ENCODE measurements at regions not wholly inside any gene's neighbourhood (a gene's known extent, or its start where the extent isn't known, plus 50 kb on each side); places are given as distances from the start of the nearest gene placed in this dataset.

DNA sequence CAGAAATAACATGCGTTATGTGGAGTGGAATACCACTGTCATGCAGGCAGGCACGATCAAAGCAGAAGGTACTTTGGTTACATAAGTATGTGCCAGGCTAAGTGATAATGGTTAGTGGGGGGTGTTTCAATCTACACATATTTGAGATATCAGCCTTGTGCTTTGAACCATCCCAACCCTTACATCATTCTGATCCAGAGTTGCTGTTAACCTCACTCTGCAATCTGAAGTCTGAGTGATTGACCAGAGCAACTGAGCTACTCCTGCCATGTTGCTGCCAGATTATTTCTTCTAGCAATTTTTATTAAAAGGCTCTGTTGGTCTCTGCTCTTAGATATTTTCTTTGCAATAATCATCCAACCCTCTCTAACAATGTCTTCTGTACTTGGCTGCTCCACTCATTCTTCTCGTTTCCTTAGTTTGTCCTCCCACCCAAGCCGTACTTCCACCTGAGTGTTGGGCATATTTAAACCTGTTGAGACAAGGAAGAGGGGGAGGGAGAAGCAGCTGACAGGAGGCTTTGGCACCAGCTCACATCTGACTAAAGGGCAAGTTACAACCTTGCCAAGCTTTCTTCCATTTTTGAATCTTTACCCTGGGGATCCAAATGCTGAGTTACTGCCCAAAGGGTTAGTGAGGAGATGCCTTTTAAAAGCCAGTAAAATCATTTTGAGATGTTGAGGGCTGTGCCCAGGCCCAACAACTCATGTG, 114.1 kb upstream of the SESN3 start:
- no peak for TF ChIP-seq POLR2A (IDR thresholded peaks at IDR 0.05)
- TF ChIP-seq, protein P1, sequence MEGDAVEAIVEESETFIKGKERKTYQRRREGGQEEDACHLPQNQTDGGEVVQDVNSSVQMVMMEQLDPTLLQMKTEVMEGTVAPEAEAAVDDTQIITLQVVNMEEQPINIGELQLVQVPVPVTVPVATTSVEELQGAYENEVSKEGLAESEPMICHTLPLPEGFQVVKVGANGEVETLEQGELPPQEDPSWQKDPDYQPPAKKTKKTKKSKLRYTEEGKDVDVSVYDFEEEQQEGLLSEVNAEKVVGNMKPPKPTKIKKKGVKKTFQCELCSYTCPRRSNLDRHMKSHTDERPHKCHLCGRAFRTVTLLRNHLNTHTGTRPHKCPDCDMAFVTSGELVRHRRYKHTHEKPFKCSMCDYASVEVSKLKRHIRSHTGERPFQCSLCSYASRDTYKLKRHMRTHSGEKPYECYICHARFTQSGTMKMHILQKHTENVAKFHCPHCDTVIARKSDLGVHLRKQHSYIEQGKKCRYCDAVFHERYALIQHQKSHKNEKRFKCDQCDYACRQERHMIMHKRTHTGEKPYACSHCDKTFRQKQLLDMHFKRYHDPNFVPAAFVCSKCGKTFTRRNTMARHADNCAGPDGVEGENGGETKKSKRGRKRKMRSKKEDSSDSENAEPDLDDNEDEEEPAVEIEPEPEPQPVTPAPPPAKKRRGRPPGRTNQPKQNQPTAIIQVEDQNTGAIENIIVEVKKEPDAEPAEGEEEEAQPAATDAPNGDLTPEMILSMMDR (IDR thresholded peaks at IDR 0.05 in 8 of 11, conservative IDR thresholded peaks at IDR 0.05 in 3 of 11): no peak
- no peak for TF ChIP-seq POLR2AphosphoS5 (IDR thresholded peaks at IDR 0.05)
- Histone ChIP-seq H3K9me3 (peaks cover 0 to 14% (median 9%) of the 10 kb centered on the region in 8 donors), H3K27ac (no peak overlapping the region), H3K4me3 (no peak overlapping the region), H3K36me3 (no peaks in the 10 kb centered on the region), H3K27me3 (replicated peaks in 1 of 7) (no peaks in the 10 kb centered on the region), H3K4me1 (peaks cover 0 to 9% (median 0%) of the 10 kb centered on the region in 6 donors)
- intact Hi-C loops (cut with DNase I; ENCODE audit: low total_unique reads): no loop called here
- 90 to 95% (median 94%) methylated on average over 4 of the region's 4 CpGs for WGBS, 5 donors
- no peak for DNase-seq

DNA sequence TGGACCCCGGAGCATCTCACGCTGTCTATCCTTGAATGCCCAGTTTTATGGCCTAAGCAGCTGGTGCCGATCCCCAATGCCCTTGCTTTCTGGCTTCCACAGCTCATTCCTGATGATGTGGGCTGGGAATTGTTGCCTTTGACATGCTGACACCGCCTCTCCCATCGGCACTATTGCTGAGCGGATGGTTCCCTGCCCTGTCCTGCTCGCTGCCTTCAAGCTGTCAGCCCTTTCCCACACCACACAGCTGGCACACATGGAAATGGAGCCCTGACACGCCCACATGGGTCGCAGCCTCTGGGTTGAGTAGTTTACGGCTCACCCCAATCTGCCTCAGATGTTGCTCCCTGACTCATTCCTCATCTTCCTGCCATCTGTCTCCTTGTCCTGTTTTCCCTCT, 110.2 kb upstream of the SESN3 start:
- no peaks in the 10 kb centered on the region for H3K9me3 ChIP-seq
- H3K36me3 ChIP-seq: no peaks in the 10 kb centered on the region
- peak; percentile 64 for DNase-seq
- peaks cover 17 to 48% (median 33%) of the 10 kb centered on the region in 6 donors for H3K4me1 ChIP-seq
- intact Hi-C loops (cut with DNase I; ENCODE audit: low total_unique reads): no loop called here
- H3K4me3 ChIP-seq: no peak overlapping the region
- no peaks in the 10 kb centered on the region for H3K27me3 ChIP-seq (replicated peaks in 1 of 7)
- no peak for TF ChIP-seq POLR2A (IDR thresholded peaks at IDR 0.05)
- TF ChIP-seq POLR2AphosphoS5 (IDR thresholded peaks at IDR 0.05): peak in 2 of 3 donors; percentile 24 to 48
- peak overlapping the region in 1 of 8 donors; percentile 6 for H3K27ac ChIP-seq
- WGBS, 5 donors: 74 to 84% (median 80%) methylated on average over 10 of the region's 10 CpGs

DNA sequence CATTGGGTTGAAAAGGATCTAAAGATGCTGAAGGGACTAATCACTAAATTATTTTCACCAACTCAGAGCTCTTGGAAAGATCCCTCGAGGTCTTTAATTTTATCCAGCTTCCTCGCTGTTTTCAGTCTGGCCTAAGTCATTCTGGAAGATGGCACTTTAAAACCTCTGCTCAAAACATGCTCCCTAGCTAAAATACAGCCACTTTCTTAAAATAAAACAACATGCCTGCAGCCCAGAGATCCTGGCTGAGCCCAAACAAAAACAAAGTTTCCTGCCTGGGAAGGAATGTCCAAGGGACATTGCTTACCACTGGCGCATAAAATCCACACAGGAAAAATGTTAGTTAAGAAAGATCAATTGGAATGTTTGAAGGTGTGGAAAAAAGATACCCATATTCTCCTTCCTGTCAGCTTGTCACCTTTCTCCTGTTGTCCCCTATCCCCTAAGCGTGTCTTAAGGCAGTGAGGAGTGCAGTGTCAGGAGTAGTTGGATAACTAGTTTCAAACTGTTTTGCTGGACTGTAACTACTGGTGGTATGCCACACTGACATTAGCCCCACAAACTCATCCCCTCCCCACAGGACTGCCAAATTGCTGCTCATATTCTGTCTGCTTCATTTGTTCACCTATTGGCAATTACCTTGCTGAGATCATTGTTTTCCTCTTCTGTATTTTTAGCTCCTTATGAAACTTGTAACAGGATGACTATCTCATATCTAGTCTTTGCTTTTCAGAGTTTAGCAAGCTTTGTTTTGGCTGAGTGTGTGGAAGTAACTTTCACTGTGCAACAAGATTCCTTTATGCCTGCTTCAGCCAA, 108.3 kb upstream of the SESN3 start:
- Histone ChIP-seq H3K27ac (peak overlapping the region in 5 of 8 donors; percentile 78 to 88 (median 82)), H3K27me3 (replicated peaks in 1 of 7) (no peaks in the 10 kb centered on the region), H3K4me1 (peaks cover 21 to 53% (median 39%) of the 10 kb centered on the region in 6 donors), H3K36me3 (no peaks in the 10 kb centered on the region), H3K4me3 (no peak overlapping the region), H3K9me3 (no peaks in the 10 kb centered on the region)
- WGBS, 5 donors: 67 to 84% (median 82%) methylated on average over 4 of the region's 4 CpGs
- intact Hi-C loops (cut with DNase I; ENCODE audit: low total_unique reads): no loop called here
- TF ChIP-seq, protein P1 (IDR thresholded peaks at IDR 0.05 in 8 of 11, conservative IDR thresholded peaks at IDR 0.05 in 3 of 11): no peak
- TF ChIP-seq POLR2A (IDR thresholded peaks at IDR 0.05) (no peak), POLR2AphosphoS5 (IDR thresholded peaks at IDR 0.05) (no peak)
- DNase-seq: no peak

DNA sequence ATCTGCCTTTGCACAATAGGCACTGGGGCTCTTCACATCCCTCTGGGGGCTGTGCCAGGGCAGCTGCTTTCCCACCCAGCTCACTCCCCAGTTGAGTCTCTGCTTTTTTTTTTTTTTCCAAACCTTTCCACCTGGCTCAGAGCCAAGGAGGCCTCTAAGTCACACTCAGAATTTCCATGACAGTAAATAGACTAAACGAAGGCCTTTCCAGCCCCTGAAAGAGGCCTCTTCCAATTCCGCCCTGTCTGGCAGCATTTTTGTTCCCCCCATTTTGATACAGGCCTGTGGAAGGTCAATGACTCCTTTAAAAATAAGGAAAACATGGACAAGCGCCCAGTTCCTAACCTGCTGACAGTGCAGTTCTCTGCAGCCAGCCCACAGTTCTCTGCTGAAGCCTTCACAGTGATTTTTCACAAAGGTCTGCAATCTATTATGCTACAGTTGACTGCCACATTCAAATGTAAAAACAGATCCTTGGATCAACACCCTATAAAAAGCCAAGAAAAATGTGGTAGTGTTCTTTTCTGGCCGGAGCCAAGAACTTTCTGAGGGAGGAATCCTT, 107.5 kb upstream of the SESN3 start:
- Histone ChIP-seq H3K27me3 (replicated peaks in 1 of 7) (no peaks in the 10 kb centered on the region), H3K27ac (peak overlapping the region; percentile 55 to 88 (median 80)), H3K4me1 (peaks cover 21 to 53% (median 39%) of the 10 kb centered on the region in 6 donors), H3K9me3 (no peaks in the 10 kb centered on the region), H3K36me3 (no peaks in the 10 kb centered on the region), H3K4me3 (no peak overlapping the region)
- 54 to 67% (median 64%) methylated on average over 4 of the region's 4 CpGs for WGBS, 5 donors
- TF ChIP-seq POLR2AphosphoS5 (IDR thresholded peaks at IDR 0.05) (peak in 2 of 3 donors; percentile 34 to 66), POLR2A (IDR thresholded peaks at IDR 0.05) (no peak)
- TF ChIP-seq, protein P1 (IDR thresholded peaks at IDR 0.05 in 8 of 11, conservative IDR thresholded peaks at IDR 0.05 in 3 of 11): no peak
- peak; percentile 70 for DNase-seq
- intact Hi-C loops (cut with DNase I; ENCODE audit: low total_unique reads): no loop called here

Measured in spleen (tissue), 11 donors.